HG03108 (cell line): ENCODE measurements at regions not wholly inside any gene's neighbourhood (a gene's known extent, or its start where the extent isn't known, plus 50 kb on each side); places are given as distances from the start of the nearest gene placed in this dataset.
A peak's percentile ranks its signal among the peaks of the same experiment; 100 is the strongest.

Source experiments
- ATAC-seq: cut with Tn5 transposase; IDR thresholded peaks from one replicate; pipeline ENCODE4 v1.9.1; 2021; ENCODE audit warnings: moderate library complexity; ENCODE audit not compliant: unreplicated experiment

DNA sequence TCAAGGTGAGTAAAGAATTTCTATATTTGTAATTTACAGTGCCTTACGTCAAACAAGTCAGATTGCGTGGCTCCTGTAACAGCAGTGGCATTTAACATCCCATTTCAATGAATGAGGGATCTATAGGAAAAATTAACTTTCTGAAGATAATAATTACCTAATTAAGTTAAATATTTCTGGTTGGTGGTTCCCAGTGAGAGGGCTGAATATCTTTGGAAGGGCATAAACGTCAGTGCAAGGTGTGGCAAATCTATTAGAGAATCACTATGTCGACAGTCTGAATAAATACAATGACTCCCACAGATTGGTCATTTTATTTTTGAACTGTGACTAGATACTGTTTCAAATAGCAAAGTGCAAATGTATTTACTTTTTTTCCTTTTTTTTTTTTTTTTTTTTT, 80.0 kb downstream of the S1PR1 start:
- ATAC-seq = no peak

- ATAC-seq = no peak
Observed at GRCh38 chr1:101317590-101317989, 80.8 kb downstream of the S1PR1 start.

DNA sequence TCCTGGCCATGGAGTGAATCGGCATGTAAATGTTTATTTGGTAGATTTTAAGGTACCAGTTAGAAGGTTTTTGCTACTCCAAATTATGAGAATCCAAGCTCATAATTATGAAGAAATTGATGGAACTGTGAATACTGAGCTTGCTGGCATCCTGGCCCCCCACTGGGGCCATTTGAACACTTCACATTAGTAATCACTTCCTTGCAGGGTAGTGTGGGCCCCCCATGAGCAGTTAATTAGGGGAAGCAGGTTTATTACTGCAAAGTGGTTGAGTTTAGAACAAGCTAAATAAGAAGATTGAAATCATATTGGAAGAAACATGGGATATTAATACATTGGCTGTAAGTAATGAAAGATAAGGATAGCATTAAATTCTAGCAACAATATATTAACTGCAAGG, 86.7 kb downstream of the S1PR1 start:
- ATAC-seq = no peak

GRCh38 chr1:101325144-101325543, 88.3 kb downstream of the S1PR1 start:
- ATAC-seq = no peak

DNA sequence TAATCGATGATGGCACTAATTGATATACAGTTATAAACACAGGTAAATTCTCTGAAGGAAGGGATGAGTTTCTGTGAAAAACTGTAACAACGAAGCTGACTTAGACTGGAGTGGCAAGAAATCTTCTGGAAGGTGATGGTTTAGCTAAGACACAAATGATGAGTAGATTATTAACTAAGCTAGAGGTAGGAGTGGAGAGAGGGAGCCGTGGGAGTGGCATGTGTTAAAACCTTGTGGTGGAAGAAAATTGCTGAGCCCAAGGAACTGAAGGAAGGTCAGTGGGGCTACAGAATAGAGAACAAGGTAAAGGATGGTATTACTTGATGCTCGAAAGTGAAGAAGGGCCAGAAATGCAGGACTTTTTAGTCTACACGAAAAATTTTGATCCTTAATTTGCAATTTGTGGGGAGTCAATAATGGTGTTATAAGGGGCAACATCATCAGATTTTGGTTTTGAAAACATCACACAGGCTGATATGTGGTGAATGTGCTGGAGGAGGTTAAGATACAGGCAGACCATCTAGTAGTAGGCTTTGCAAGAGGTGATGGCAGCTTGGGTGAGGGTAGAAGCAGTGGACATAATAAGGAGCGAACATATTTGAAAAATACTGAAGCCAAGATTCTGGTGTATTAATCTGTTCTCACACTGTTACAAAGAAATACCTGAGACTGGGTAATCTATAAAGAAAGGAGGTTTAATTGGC, 93.8 kb downstream of the S1PR1 start:
- ATAC-seq = no peak

GRCh38 chr1:101331794-101332193, 95.0 kb downstream of the S1PR1 start:
- no peak for ATAC-seq

GRCh38 chr1:101332633-101333032, 95.8 kb downstream of the S1PR1 start:
- no peak for ATAC-seq

DNA sequence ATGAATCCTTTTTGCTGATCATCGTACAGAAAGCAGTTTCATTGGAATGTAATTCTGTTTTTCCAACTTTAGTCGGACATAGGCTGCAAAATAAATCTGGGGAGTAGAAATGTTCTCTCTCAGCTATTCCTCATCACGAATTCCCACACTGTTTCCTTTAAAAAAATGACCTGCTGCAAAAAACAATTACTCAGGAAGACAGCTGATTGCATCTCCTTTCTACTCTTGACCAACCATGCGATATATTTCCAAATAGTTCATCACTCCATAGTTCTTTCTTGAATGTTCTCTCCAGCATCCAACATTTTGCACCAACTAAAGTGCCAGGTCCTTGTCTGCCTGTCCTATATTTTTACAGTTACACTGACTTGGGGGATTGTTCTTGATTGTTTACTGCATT, 96.4 kb downstream of the S1PR1 start:
- no peak for ATAC-seq

DNA sequence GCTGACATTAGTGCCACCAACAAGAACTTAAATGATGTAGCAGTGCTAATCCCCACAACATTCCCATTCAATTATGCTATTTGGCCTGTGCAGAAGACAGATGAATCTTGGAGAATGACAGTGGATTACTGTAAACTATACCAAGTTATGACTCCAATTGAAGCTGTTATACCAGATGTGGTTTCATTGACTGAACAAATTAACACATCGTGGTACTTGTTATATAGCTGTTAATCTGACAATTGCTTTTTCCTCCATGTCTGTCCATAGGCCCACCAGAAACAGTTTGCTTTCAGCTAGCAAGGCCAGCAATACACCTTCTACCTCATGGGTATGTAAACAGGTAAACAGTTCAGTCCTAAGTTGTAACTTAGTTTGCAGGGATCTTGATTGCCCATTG, 101.1 kb downstream of the S1PR1 start:
- ATAC-seq = no peak

DNA sequence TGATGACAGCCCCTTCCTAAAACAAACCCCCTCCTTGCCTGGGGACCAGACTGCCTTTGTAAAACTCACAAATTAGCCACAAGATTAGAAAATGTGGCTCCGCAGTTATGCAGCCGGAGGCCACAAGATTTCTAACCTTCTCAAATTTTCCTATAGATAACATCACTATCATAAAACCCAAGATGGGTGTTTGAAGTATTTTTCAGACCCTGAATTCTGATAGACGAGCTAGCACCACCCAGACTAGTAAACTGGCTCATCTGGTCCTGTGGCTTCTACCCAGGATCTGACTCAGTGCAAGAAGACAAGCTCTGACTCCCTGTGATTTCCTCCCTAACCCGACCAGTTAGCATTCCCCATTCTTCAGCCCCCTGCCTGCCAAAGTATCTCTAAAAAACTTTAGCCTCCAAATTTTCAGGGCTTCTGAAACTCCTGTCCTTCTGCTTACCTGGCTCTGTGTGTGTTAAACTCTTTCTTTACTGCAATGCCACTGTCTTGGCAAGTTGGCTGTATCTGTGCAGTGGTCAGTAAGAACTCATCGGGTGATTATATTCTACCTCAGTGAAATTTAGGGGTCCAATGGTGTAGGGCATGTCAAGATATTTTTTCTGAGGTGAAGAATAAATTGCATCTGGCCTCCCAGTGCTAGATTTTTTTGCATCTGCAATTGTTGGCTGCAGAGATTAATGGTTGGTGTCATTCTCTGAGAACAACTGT, 102.1 kb downstream of the S1PR1 start:
- ATAC-seq = no peak

DNA sequence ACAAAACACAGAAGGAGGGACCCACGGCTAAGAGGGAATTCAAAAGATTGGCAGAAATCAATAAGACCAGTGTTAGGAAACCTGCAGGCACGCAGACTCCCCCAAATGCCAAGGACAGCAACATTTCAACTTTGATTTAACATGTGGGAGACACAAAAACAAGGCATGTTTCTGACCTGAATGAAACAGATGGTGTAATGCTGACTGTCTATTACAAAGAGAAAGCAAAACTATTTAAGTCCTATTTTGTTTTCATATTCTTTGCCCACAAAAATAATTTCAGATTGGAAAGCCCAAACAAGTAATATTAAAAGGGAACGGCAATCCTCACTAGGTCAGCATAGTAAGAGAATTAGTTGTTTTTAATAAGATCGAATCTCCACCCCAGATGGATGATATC, 107.9 kb downstream of the S1PR1 start:
- no peak for ATAC-seq

GRCh38 chr1:101346419-101346818, 109.6 kb downstream of the S1PR1 start:
- ATAC-seq = no peak

- ATAC-seq = no peak
Observed at GRCh38 chr1:101356013-101356412, 119.2 kb downstream of the S1PR1 start.

- ATAC-seq = no peak
Observed at GRCh38 chr1:101356604-101357443, 120.0 kb downstream of the S1PR1 start.

- ATAC-seq = peak; percentile 96
Observed at GRCh38 chr1:101357444-101357986, 120.7 kb downstream of the S1PR1 start.

- no peak for ATAC-seq
Observed at GRCh38 chr1:101360506-101360905, 123.7 kb downstream of the S1PR1 start.

DNA sequence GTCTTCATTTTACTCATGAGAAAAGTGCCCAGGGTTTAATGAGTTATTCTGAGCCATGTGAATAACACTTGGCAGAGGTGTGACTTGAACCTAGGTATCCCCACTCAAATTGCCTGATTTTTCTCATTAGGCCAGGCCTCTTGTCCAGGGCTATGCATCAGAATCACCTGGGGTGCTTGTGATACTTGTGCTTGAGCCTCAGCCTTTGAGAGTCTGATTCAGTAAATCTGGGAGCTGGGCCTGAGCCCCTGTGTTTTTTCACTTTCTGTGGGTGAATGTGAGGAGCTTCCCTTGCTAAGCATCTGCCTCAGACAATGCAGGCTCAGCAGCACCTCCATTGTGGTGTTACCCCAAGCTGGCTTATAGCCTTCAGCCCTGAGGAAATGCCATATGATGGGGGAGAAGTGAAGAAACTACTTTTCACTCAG, 127.1 kb downstream of the S1PR1 start:
- ATAC-seq = no peak

- ATAC-seq = no peak
Observed at GRCh38 chr1:101364370-101365120, 127.7 kb downstream of the S1PR1 start.

DNA sequence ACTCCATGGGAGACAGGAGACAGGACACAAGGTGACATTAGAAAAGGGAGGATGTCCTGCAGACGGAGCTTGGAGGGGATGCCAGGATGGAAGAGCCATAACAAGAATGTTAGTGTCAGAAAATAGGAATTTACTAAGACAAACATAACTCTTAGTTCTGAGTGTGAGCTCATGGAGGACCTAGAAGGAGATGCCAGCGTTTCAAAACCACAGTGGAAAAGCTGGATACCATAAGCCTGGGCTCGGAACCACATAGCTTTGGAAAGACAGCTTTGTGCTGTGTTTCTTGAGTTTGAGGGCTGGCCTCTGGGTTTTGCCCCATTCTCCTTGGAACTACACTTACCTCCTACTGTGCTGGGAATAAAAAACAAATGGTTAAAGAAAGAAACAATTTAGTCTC, 128.4 kb downstream of the S1PR1 start:
- no peak for ATAC-seq

- no peak for ATAC-seq
Observed at GRCh38 chr1:101365878-101366277, 129.1 kb downstream of the S1PR1 start.
